ENCODE measurements at regions not wholly inside any gene's neighbourhood (a gene's known extent, or its start where the extent isn't known, plus 50 kb on each side); places are given as distances from the start of the nearest gene placed in this dataset.

DNA sequence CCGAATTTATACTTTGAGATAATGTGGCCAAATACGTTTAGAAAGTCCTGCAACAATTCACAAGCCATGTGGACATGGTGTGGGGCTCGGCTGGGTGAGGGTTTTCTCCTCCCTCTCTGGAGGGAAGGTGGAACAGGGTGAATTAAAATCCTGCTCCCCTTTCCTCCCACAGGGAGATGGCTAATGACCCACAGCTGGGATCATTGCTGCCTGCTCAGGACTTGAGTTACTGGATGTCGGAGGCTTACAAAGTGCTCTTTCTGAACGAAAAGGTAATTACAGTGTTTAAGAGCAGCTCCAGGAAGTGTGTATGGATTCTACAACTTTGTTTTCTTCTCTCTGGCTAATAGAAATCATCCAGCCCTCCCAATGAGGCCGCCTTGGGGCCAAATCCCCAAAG, 97.9 kb upstream of the ALKAL2 start:
- no peak for TF ChIP-seq POLR2A (IDR thresholded peaks at IDR 0.05)
- TF ChIP-seq CTCF (IDR thresholded peaks at IDR 0.05), result no peak
